Astrocyte (in vitro differentiated cells and primary cell): ENCODE measurements at regions not wholly inside any gene's neighbourhood (a gene's known extent, or its start where the extent isn't known, plus 50 kb on each side); places are given as distances from the start of the nearest gene placed in this dataset.

ENCODE experiments used
- DNase-seq: peaks from one replicate; pipeline ENCODE4 v3.0.0-alpha.2; 2010; ENCODE audit warnings: low read depth
- FAIRE-seq: peaks from 2 replicates; lab custom pipeline; 2011; peaks lifted over from hg19 to GRCh38; lab: Jason Lieb, UNC
- H2AFZ ChIP-seq: 2 replicates; pipeline ENCODE4 v1.6.0; 2012; ENCODE audit warnings: low read depth, low read length, inconsistent platforms
- H3K27ac ChIP-seq: 2 replicates; pipeline ENCODE4 v1.5.1; 2011; ENCODE audit warnings: low read depth, low read length, inconsistent platforms
- H3K27me3 ChIP-seq: 2 replicates; pipeline ENCODE4 v1.6.0; 2011; ENCODE audit warnings: low read length, inconsistent platforms; ENCODE audit not compliant: insufficient read depth
- H3K36me3 ChIP-seq: 2 replicates; pipeline ENCODE4 v1.5.1; 2011; ENCODE audit warnings: low read length, inconsistent platforms; ENCODE audit not compliant: insufficient read depth
- H3K4me1 ChIP-seq: 2 replicates; pipeline ENCODE4 v1.5.1; 2011; ENCODE audit warnings: low read length, inconsistent platforms; ENCODE audit not compliant: insufficient read depth
- H3K4me2 ChIP-seq: 2 replicates; pipeline ENCODE4 v1.6.0; 2012; ENCODE audit warnings: low read length, inconsistent platforms
- H3K4me3 ChIP-seq: 2 replicates; pipeline ENCODE4 v1.5.1; 2011; ENCODE audit warnings: low read depth, mild to moderate bottlenecking, low read length, inconsistent platforms; ENCODE audit not compliant: insufficient read depth
- H3K79me2 ChIP-seq: 2 replicates; pipeline ENCODE4 v1.6.0; 2012; ENCODE audit warnings: mild to moderate bottlenecking, low read length, inconsistent platforms; ENCODE audit not compliant: insufficient read depth
- H3K9ac ChIP-seq: 2 replicates; pipeline ENCODE4 v1.6.0; 2012; ENCODE audit warnings: mild to moderate bottlenecking, low read length, inconsistent platforms
- H3K9me3 ChIP-seq: 2 replicates; pipeline ENCODE4 v1.5.1; 2012; ENCODE audit warnings: low read depth, mild to moderate bottlenecking, low read length, inconsistent platforms; ENCODE audit not compliant: insufficient read depth
- H4K20me1 ChIP-seq: 2 replicates; pipeline ENCODE4 v1.6.0; 2012; ENCODE audit warnings: low read length, inconsistent platforms; ENCODE audit not compliant: insufficient read depth
- H3K27ac Mint-ChIP-seq: one replicate; pipeline ENCODE4 v1.8.0; 2021; ENCODE audit warnings: mild to moderate bottlenecking, mixed read lengths; ENCODE audit not compliant: unreplicated experiment
- H3K27me3 Mint-ChIP-seq: one replicate; pipeline ENCODE4 v1.8.0; 2021; ENCODE audit warnings: low read depth, mixed read lengths; ENCODE audit not compliant: unreplicated experiment
- H3K36me3 Mint-ChIP-seq: one replicate; pipeline ENCODE4 v1.8.0; 2021; ENCODE audit warnings: low read depth, mixed read lengths; ENCODE audit not compliant: unreplicated experiment
- H3K4me1 Mint-ChIP-seq: one replicate; pipeline ENCODE4 v1.8.0; 2021; ENCODE audit warnings: low read depth, mixed read lengths; ENCODE audit not compliant: unreplicated experiment
- H3K4me3 Mint-ChIP-seq: one replicate; pipeline ENCODE4 v1.8.0; 2021; ENCODE audit warnings: mild to moderate bottlenecking, moderate library complexity, mixed read lengths; ENCODE audit not compliant: unreplicated experiment
- H3K9me3 Mint-ChIP-seq: one replicate; pipeline ENCODE4 v1.8.0; 2021; ENCODE audit warnings: mild to moderate bottlenecking, mixed read lengths; ENCODE audit not compliant: unreplicated experiment
- EZH2 ChIP-seq: IDR thresholded peaks from 2 replicates; pipeline ENCODE4 v1.6.1; 2012; ENCODE audit warnings: mild to moderate bottlenecking, low read length, inconsistent platforms; ENCODE audit not compliant: insufficient read depth
- TF ChIP-seq, protein P1 (sequence below): IDR thresholded peaks from 2 replicates; pipeline ENCODE4 v1.5.1; 2011; ENCODE audit warnings: low read depth, mild to moderate bottlenecking, inconsistent platforms, low read length, moderate library complexity; ENCODE audit not compliant: insufficient read depth

DNA sequence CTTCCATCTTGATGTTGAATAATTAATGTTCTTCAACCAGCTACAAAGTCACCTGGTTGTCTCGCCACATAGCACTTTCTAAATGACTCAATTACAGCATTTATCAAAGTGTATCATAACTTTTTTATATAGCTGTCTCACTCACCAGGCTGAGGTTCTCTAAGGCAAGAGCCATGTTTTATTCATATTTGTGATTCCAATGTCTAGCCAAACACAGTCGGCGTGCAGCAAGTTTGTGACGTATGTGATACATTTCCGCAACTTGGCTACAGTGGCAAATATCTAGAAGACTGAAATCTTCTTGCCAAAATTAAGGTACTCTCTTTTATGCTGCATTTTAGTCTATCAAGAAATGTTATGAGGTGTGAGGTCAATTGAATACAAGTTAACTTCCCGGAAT lies 94.2 kb upstream of the WASF3 start:
- Histone ChIP-seq H4K20me1 (no peaks in the 10 kb centered on the region), H3K9ac (no peak overlapping the region), H3K4me3 (no peak overlapping the region), H3K4me2 (no peak overlapping the region), H2AFZ (no peak overlapping the region), H3K79me2 (no peaks in the 10 kb centered on the region), H3K4me1 (peaks cover 24% of the 10 kb centered on the region), H3K27ac (no peak overlapping the region), H3K9me3 (no peaks in the 10 kb centered on the region), H3K27me3 (no peaks in the 10 kb centered on the region), H3K36me3 (no peaks in the 10 kb centered on the region)
- Mint-ChIP-seq H3K27me3 (peaks cover 5% of the 10 kb centered on the region), H3K9me3 (peaks cover 2% of the 10 kb centered on the region), H3K36me3 (peaks cover 2% of the 10 kb centered on the region), H3K4me1 (peaks cover 11% of the 10 kb centered on the region), H3K4me3 (no peak overlapping the region), H3K27ac (no peak overlapping the region)
- DNase-seq (no peak), FAIRE-seq (no peak)
- no peak for TF ChIP-seq EZH2
- TF ChIP-seq, protein P1, sequence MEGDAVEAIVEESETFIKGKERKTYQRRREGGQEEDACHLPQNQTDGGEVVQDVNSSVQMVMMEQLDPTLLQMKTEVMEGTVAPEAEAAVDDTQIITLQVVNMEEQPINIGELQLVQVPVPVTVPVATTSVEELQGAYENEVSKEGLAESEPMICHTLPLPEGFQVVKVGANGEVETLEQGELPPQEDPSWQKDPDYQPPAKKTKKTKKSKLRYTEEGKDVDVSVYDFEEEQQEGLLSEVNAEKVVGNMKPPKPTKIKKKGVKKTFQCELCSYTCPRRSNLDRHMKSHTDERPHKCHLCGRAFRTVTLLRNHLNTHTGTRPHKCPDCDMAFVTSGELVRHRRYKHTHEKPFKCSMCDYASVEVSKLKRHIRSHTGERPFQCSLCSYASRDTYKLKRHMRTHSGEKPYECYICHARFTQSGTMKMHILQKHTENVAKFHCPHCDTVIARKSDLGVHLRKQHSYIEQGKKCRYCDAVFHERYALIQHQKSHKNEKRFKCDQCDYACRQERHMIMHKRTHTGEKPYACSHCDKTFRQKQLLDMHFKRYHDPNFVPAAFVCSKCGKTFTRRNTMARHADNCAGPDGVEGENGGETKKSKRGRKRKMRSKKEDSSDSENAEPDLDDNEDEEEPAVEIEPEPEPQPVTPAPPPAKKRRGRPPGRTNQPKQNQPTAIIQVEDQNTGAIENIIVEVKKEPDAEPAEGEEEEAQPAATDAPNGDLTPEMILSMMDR = no peak

DNA sequence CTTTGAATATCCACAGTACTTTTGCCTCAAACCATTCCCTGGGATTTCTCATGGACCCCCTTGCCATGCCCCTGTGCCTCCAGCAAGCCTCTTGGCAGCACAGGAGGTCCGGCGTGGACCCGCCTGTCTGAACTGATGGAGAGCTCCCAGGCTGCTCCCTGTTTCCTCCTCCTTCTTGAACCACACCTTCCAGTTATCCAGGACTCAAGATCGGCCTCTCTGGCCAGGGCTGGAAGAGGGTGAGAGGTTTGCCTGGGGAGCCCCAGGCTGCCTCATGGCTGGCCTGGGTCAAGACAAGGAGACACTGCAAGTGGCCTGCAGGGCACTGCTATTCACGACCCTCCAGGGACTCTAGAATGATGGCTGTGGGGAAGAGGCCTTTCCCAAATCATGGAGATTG lies 93.6 kb upstream of the WASF3 start:
- no peak for DNase-seq
- no peak for TF ChIP-seq EZH2
- TF ChIP-seq, protein P1 = no peak
- Mint-ChIP-seq H3K36me3 (peaks cover 2% of the 10 kb centered on the region), H3K9me3 (peaks cover 2% of the 10 kb centered on the region), H3K4me3 (no peak overlapping the region), H3K27me3 (peaks cover 5% of the 10 kb centered on the region), H3K4me1 (peaks cover 7% of the 10 kb centered on the region), H3K27ac (no peak overlapping the region)
- no peak overlapping the region for H3K9ac ChIP-seq
- H3K4me2 ChIP-seq = no peak overlapping the region
- H3K4me1 ChIP-seq = peaks cover 23% of the 10 kb centered on the region
- no peak overlapping the region for H3K27ac ChIP-seq
- H2AFZ ChIP-seq = no peak overlapping the region
- no peaks in the 10 kb centered on the region for H3K9me3 ChIP-seq
- no peaks in the 10 kb centered on the region for H3K36me3 ChIP-seq
- H3K27me3 ChIP-seq = no peaks in the 10 kb centered on the region
- H4K20me1 ChIP-seq = no peaks in the 10 kb centered on the region
- H3K4me3 ChIP-seq = no peak overlapping the region
- FAIRE-seq = no peak
- no peaks in the 10 kb centered on the region for H3K79me2 ChIP-seq

DNA sequence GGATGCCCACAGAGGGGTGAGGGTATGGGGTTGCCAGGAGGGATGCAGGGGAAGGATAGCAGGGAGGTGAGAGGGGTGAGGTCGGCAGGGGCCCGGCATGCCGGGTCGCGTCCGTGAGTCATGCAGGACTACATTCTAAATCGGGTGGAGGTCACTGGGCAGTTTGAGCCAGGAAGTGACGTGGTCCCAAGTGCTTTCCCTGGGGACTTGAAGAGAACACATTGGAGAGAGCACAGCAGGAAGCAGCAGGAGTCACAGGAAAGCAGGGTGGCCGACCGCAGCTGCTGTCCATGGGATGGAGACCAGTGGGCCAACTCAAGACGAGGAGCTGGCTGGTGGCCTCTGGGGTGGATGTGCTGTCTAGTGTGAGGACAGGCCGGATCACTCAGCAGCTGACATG lies 92.0 kb upstream of the WASF3 start:
- DNase-seq = no peak
- Histone ChIP-seq H3K9ac (no peak overlapping the region), H3K4me1 (peaks cover 10% of the 10 kb centered on the region), H3K27ac (no peak overlapping the region), H2AFZ (no peak overlapping the region), H3K4me3 (no peak overlapping the region), H3K79me2 (no peaks in the 10 kb centered on the region), H3K27me3 (no peaks in the 10 kb centered on the region), H4K20me1 (no peaks in the 10 kb centered on the region), H3K4me2 (no peak overlapping the region), H3K9me3 (no peaks in the 10 kb centered on the region), H3K36me3 (no peaks in the 10 kb centered on the region)
- Mint-ChIP-seq H3K27me3 (peaks cover 5% of the 10 kb centered on the region), H3K4me1 (peaks cover 12% of the 10 kb centered on the region), H3K9me3 (peaks cover 2% of the 10 kb centered on the region), H3K27ac (no peak overlapping the region), H3K36me3 (peaks cover 2% of the 10 kb centered on the region), H3K4me3 (no peak overlapping the region)
- no peak for TF ChIP-seq EZH2
- TF ChIP-seq, protein P1 = no peak
- FAIRE-seq = no peak
